Fibroblast of lung (primary cell): ENCODE measurements at regions not wholly inside any gene's neighbourhood (a gene's known extent, or its start where the extent isn't known, plus 50 kb on each side); places are given as distances from the start of the nearest gene placed in this dataset.

Source experiments
- CTCF ChIP-seq, 2 donors: IDR thresholded peaks in 1 of 2; conservative IDR thresholded peaks in 1 of 2; 1 replicate in 1 of 2; 2 replicates in 1 of 2; pipeline ENCODE4 v1.5.1; 2011 to 2012; ENCODE audit warnings: low read length in 2 of 2, control low read depth in 1 of 2, inconsistent platforms in 1 of 2, low read depth in 1 of 2, mild to moderate bottlenecking in 1 of 2
- EZH2 ChIP-seq: IDR thresholded peaks from 2 replicates; pipeline ENCODE4 v1.5.1; 2012; ENCODE audit warnings: low read length, control low read depth, mild to moderate bottlenecking; ENCODE audit errors: missing control alignments

- TF ChIP-seq CTCF (conservative IDR thresholded peaks at IDR 0.05 in 1 of 2, IDR thresholded peaks at IDR 0.05 in 1 of 2; ENCODE audit: low read depth in 1 of 2, low read length in 2 of 2), result no peak
- no peak for TF ChIP-seq EZH2
Measured at GRCh38 chr4:117378942-117379341, 293.6 kb upstream of the TRAM1L1 start.
